Muscle of leg (tissue), 3 donors: ENCODE measurements at regions not wholly inside any gene's neighbourhood (a gene's known extent, or its start where the extent isn't known, plus 50 kb on each side); places are given as distances from the start of the nearest gene placed in this dataset.
A peak's percentile ranks its signal among the peaks of the same experiment; 100 is the strongest.

Experiments
- DNase-seq: peaks from one replicate; pipeline ENCODE4 v3.0.0; 2013
- H3K27ac ChIP-seq: one replicate; pipeline ENCODE4 v1.5.1; 2013; ENCODE audit warnings: mild to moderate bottlenecking, low read length, control low read depth
- H3K27me3 ChIP-seq: one replicate; pipeline ENCODE4 v1.6.1; 2013; ENCODE audit warnings: low read length; ENCODE audit not compliant: control insufficient read depth, insufficient read depth
- H3K36me3 ChIP-seq: one replicate; pipeline ENCODE4 v1.6.1; 2013; ENCODE audit warnings: low read length; ENCODE audit not compliant: control insufficient read depth, insufficient read depth
- H3K4me1 ChIP-seq: one replicate; pipeline ENCODE4 v1.6.1; 2013; ENCODE audit warnings: low read length; ENCODE audit not compliant: control insufficient read depth, insufficient read depth
- H3K4me3 ChIP-seq: one replicate; pipeline ENCODE4 v1.5.1; 2013; ENCODE audit warnings: low read length, control low read depth
- H3K9me3 ChIP-seq: replicated peaks from 2 replicates; pipeline ENCODE4 v1.6.1; 2013; ENCODE audit warnings: low read depth, low read length; ENCODE audit not compliant: control insufficient read depth
- WGBS: methylation state at CpG from one replicate; pipeline ENCODE4 v1.1.5; 2013; ENCODE audit warnings: missing lambda C conversion rate; ENCODE audit not compliant: insufficient coverage; 5-methylcytosine and 5-hydroxymethylcytosine counted together

DNA sequence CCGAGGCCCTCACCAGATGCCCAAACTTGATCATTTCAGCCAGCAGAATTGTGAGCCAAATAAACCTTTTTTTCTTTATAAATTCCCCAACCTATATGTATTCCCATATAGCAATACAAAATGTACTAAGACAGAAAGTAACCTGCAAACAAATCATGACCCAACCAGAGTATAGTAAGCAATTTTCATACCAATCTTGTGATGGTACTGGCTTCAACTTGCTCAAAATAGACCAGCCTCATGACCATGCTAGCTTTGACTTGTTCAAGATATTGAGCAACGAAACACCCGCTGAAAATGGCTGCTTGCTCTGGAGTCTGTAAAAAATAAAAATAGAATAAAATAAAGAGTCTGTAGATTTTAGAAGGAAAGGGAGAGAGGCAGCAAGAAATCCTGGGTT, 97.6 kb downstream of the C1D start:
- 100% methylated on average over 1 of the region's 3 CpGs for WGBS
- DNase-seq = no peak
- no peak overlapping the region for H3K27ac ChIP-seq
- no peaks in the 10 kb centered on the region for H3K27me3 ChIP-seq
- H3K9me3 ChIP-seq = no peaks in the 10 kb centered on the region
- H3K4me1 ChIP-seq = no peaks in the 10 kb centered on the region
- no peaks in the 10 kb centered on the region for H3K36me3 ChIP-seq
- H3K4me3 ChIP-seq = no peak overlapping the region

DNA sequence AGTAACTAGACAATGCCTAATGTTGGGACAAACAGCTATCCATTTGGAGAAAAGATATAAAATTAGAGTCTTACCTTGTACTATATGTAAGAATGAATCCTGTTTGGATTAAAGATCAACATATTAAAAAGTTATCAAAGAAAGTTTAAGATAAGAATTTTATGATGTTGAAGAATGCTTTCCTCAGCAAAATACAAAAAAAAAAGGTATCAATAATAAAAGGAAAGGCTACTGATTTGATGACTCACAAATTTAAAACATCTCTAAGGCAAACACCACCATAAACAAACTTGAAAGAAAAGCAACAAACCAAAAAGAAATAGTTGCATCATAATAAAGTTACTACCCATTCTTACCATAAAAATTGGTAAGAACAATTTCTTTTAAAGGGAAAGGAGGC, 92.7 kb downstream of the C1D start:
- Histone ChIP-seq H3K36me3 (no peaks in the 10 kb centered on the region), H3K4me3 (no peak overlapping the region), H3K4me1 (no peaks in the 10 kb centered on the region), H3K27me3 (peaks cover 3% of the 10 kb centered on the region), H3K27ac (no peak overlapping the region), H3K9me3 (no peaks in the 10 kb centered on the region)
- no peak for DNase-seq

DNA sequence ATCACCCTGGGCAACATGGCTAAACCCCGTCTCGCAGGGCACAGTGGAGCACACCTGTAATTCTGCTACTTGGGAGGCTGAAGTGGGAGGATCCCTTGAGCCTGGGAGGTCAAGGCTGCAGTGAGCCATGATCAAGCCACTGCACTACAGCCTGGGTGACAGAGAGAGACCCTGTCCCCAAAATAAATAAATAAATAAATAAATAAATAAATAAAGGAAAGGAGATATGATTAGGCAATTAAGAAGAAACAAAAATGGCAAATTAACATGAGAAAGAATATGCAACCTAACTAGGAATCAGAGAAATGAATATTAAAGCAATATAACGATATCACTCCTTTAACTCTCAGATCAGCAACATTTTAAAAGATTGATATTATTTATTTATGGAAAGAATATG, 92.3 kb downstream of the C1D start:
- no peak overlapping the region for H3K27ac ChIP-seq
- no peaks in the 10 kb centered on the region for H3K9me3 ChIP-seq
- no CpG with 5 or more reads among the region's 3 CpGs for WGBS
- H3K4me1 ChIP-seq = no peaks in the 10 kb centered on the region
- H3K4me3 ChIP-seq = no peak overlapping the region
- H3K27me3 ChIP-seq = peaks cover 3% of the 10 kb centered on the region
- no peak for DNase-seq
- no peaks in the 10 kb centered on the region for H3K36me3 ChIP-seq

DNA sequence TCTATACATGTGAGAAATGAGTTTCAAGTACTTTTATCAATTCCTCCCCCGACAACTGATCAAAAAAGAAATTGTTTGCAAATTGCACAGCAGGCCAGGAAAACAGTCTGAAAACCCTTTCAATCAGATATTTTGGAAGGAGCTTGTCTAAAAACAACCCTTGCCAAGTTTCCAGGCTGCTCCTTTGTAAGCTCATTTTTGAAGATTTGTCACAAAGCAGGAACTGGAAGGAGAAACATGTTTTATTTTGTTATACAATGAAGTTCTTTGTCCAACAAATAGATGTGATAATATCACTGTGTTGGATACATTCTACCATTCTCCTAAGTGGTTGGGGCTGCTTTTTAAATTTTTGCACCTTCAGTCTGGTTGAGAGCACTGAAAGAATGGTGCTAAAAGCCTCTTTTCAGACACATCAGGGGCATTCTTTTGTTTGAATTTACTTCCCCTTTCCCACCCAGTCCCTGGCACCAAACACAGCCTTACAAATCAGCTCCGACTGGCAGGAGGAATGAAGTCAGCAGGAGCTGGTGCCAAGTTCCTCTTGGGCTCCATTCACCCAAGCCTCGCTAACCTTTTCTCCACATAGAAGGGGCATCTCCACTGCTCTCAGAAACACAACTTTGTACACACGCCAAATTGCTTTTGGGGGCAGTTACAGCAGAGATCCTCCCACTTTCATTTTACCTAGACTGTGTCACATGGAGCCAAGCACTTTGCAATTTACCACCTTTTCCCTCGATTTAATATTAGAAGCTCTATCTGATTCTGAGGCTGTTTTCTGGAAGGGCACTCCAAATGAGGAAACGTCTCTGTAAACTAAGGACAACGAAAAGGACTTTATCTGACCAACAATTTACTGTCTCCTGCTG, 88.0 kb downstream of the C1D start:
- Histone ChIP-seq H3K4me1 (no peaks in the 10 kb centered on the region), H3K27me3 (peaks cover 3% of the 10 kb centered on the region), H3K27ac (no peak overlapping the region), H3K36me3 (no peaks in the 10 kb centered on the region), H3K4me3 (no peak overlapping the region), H3K9me3 (no peaks in the 10 kb centered on the region)
- 64% methylated on average over 6 of the region's 7 CpGs for WGBS
- DNase-seq = peak; percentile 41

DNA sequence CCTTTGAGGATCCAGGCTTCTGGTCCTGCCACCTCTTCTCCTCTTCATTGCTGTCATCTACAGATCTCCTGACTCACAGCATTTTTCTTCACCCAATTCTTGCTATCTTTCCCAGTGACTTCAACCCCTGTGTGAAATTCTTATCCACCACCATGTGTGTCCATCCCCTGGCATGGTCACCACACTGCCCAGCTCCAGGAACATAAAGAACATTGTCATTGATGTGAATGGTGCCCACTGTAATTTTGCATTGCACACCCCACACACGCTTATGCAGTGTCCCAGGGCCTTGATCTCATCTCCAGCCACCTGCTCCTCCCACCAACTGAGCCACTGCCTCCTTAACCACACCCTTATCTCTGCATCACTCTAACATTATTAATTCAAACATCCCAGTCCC, 85.3 kb downstream of the C1D start:
- H3K4me1 ChIP-seq = no peaks in the 10 kb centered on the region
- no peaks in the 10 kb centered on the region for H3K9me3 ChIP-seq
- H3K27me3 ChIP-seq = no peaks in the 10 kb centered on the region
- 67% methylated on average over 1 of the region's 1 CpG for WGBS
- H3K36me3 ChIP-seq = no peaks in the 10 kb centered on the region
- DNase-seq = no peak
- no peak overlapping the region for H3K4me3 ChIP-seq
- H3K27ac ChIP-seq = no peak overlapping the region

DNA sequence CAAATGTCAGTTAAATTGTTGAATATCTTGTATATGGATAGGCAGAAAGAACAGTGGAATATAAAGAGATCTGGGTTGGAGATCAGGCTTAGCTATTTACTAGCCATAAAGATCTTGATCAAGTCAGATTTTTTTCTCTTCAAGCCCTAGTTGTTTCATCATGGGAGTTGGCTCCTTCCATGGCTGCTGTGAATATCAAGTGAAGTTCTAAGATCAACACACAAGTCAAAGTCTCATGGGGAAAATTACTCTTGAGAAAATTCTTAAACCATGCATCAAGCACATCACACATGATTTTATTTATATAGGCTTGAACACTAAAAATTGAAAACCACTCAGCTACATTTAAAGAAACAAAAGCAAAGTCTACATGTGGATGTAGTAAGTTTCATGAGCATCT, 79.8 kb downstream of the C1D start:
- no peak for DNase-seq
- no peaks in the 10 kb centered on the region for H3K9me3 ChIP-seq
- H3K4me3 ChIP-seq = no peak overlapping the region
- H3K36me3 ChIP-seq = no peaks in the 10 kb centered on the region
- no peak overlapping the region for H3K27ac ChIP-seq
- no peaks in the 10 kb centered on the region for H3K4me1 ChIP-seq
- H3K27me3 ChIP-seq = no peaks in the 10 kb centered on the region

DNA sequence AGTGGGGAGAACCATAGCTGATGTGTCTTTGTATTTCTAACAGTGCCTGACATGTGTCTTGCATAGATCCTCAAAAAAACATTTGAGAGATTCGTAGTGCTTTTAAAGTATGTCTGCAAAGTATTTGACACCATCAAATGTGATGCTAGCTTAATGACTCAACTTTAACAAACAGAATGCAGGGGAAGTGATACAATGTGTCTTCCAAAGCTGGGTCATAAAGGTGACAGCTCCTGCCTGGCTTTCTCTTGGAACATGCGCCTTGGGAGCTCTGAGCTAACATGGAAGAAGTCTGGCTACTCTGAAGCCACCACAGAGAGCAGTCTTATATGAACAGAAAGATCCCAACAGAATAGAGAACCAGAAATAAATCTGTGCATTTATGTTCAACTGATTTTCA, 78.2 kb downstream of the C1D start:
- H3K4me1 ChIP-seq = no peaks in the 10 kb centered on the region
- H3K27ac ChIP-seq = no peak overlapping the region
- H3K4me3 ChIP-seq = no peak overlapping the region
- no peaks in the 10 kb centered on the region for H3K27me3 ChIP-seq
- 100% methylated on average over 1 of the region's 2 CpGs for WGBS
- H3K9me3 ChIP-seq = no peaks in the 10 kb centered on the region
- DNase-seq = no peak
- H3K36me3 ChIP-seq = no peaks in the 10 kb centered on the region

DNA sequence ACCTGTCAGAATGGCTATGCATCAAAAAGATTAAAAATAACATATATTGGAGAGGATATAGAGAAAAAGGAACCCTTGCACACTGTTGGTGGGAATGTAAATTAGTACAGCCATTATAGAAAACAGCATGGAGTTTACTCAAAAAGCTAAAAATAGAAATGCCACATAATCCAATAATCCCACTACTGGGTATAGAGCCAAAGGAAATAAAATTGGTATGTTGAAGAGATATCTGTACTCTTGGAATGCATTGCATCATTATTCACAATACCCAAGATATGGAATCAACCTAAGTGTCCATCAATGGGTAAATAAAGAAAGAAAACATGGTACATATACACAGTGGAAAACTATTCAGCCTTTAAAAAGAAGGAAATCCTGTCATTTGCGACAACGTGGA, 77.2 kb downstream of the C1D start:
- H3K27me3 ChIP-seq = no peaks in the 10 kb centered on the region
- WGBS = no CpG with 5 or more reads among the region's 2 CpGs
- H3K36me3 ChIP-seq = no peaks in the 10 kb centered on the region
- no peak for DNase-seq
- no peak overlapping the region for H3K27ac ChIP-seq
- H3K9me3 ChIP-seq = no peaks in the 10 kb centered on the region
- no peaks in the 10 kb centered on the region for H3K4me1 ChIP-seq
- no peak overlapping the region for H3K4me3 ChIP-seq

DNA sequence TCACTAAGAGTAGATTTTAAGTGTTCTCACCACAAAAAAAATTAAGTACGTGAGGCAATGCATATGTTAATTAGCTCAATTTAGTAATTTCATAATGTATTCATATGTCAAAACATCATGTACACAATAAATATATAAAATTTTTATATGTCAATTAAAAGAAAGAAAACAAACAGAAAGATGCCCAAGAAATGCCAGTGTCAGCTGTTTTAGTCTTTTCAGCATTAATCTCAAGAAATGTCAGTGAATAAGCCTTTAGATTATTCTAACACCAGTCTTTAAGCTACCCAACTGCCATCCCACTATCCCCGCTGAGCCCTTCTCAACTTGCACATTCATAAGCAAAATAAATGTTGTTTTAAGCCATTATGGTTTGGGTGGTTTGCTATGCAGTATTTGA, 76.5 kb downstream of the C1D start:
- no CpG with 5 or more reads among the region's 2 CpGs for WGBS
- Histone ChIP-seq H3K36me3 (no peaks in the 10 kb centered on the region), H3K27ac (no peak overlapping the region), H3K9me3 (no peaks in the 10 kb centered on the region), H3K27me3 (no peaks in the 10 kb centered on the region), H3K4me1 (no peaks in the 10 kb centered on the region), H3K4me3 (no peak overlapping the region)
- DNase-seq = no peak
